Lung (tissue), 11 donors: ENCODE measurements at regions not wholly inside any gene's neighbourhood (a gene's known extent, or its start where the extent isn't known, plus 50 kb on each side); places are given as distances from the start of the nearest gene placed in this dataset.

Experiments used
- ATAC-seq: fragments of 200-7000 bp; cut with Tn5 transposase; one replicate; pipeline ENCODE4 v1.9.1; 2020; ENCODE audit warnings: moderate number of reproducible peaks; ENCODE audit not compliant: insufficient read depth, low FRiP score
- DNase-seq, 3 donors: peaks; one replicate each; pipeline ENCODE4 v3.0.0-alpha.2; 2013 to 2017
- H3K27ac ChIP-seq, 2 donors: one replicate each; pipeline ENCODE4 v1.5.1; 2013; ENCODE audit warnings: mild to moderate bottlenecking in 2 of 2, moderate library complexity in 2 of 2, control low read depth in 1 of 2, inconsistent platforms in 1 of 2, low read depth in 1 of 2, low read length in 1 of 2
- H3K27me3 ChIP-seq, 3 donors: one replicate each; pipeline ENCODE4 v1.5.1; 2013; ENCODE audit warnings: low read length in 2 of 3; ENCODE audit not compliant: control insufficient read depth in 3 of 3, insufficient read depth in 3 of 3
- H3K36me3 ChIP-seq, 4 donors: one replicate each; pipeline ENCODE4 v1.5.1; 2013; ENCODE audit warnings: low read length in 4 of 4, mild to moderate bottlenecking in 1 of 4, moderate library complexity in 1 of 4; ENCODE audit not compliant: control insufficient read depth in 4 of 4, insufficient read depth in 4 of 4
- H3K4me1 ChIP-seq, 5 donors: one replicate each; pipeline ENCODE4 v1.5.1; 2013; ENCODE audit warnings: low read length in 5 of 5, mild to moderate bottlenecking in 2 of 5, moderate library complexity in 1 of 5; ENCODE audit not compliant: control insufficient read depth in 5 of 5, insufficient read depth in 5 of 5
- H3K4me3 ChIP-seq: one replicate; pipeline ENCODE4 v1.5.1; 2013; ENCODE audit warnings: mild to moderate bottlenecking, control low read depth, moderate library complexity
- H3K9ac ChIP-seq, 2 donors: one replicate each; pipeline ENCODE4 v1.5.1; 2013; ENCODE audit warnings: low read length in 2 of 2, control low read depth in 1 of 2; ENCODE audit not compliant: insufficient read depth in 1 of 2
- H3K9me3 ChIP-seq, 4 donors: one replicate each; pipeline ENCODE4 v1.5.1; 2013; ENCODE audit warnings: low read length in 3 of 4, mild to moderate bottlenecking in 1 of 4, moderate library complexity in 1 of 4; ENCODE audit not compliant: control insufficient read depth in 4 of 4, insufficient read depth in 3 of 4
- WGBS, 2 donors: extraction: QIAGEN DNeasy Blood & Tissue Kit; methylation state at CpG; one replicate each; pipeline ENCODE4 v1.1.7; 2013; 5-methylcytosine and 5-hydroxymethylcytosine counted together
- TF ChIP-seq, protein P1 (sequence below): IDR thresholded peaks from 2 replicates; pipeline ENCODE4 v1.5.1; 2012; ENCODE audit warnings: mild to moderate bottlenecking; ENCODE audit errors: control extremely low read depth, extremely low read depth
- donor health status: control.
- donor health status: control.
- donor health status: Bipolar disorder and iron deficiency.
- donor health status: healthy.
- donor health status: DM: yes; HTN: yes; CAD: no.

DNA sequence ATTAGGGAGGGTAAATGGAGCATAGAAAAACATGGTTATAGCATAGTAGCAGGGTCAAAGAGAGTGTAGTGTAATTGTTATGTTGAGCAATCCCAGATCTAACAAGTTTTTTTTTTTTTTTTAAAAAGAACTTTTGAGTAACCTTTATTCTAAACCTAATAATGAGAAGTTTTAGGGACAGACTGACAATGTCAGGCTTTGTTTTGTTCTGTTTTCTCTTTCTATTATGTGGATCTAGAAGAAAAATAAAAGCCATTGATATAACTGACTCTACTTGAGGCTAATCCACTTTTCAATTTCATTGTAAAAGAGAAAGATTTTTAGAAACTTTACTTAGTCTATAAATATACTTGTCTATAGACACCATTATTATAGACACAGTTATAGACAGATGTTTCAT is 200.0 kb downstream of the FAM170A start:
- DNase-seq (peak in 2 of 3 donors; percentile 6 to 24), ATAC-seq (no peak)
- H3K27me3 ChIP-seq = no peaks in the 10 kb centered on the region
- TF ChIP-seq, protein P1, sequence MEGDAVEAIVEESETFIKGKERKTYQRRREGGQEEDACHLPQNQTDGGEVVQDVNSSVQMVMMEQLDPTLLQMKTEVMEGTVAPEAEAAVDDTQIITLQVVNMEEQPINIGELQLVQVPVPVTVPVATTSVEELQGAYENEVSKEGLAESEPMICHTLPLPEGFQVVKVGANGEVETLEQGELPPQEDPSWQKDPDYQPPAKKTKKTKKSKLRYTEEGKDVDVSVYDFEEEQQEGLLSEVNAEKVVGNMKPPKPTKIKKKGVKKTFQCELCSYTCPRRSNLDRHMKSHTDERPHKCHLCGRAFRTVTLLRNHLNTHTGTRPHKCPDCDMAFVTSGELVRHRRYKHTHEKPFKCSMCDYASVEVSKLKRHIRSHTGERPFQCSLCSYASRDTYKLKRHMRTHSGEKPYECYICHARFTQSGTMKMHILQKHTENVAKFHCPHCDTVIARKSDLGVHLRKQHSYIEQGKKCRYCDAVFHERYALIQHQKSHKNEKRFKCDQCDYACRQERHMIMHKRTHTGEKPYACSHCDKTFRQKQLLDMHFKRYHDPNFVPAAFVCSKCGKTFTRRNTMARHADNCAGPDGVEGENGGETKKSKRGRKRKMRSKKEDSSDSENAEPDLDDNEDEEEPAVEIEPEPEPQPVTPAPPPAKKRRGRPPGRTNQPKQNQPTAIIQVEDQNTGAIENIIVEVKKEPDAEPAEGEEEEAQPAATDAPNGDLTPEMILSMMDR = no peak
- no peaks in the 10 kb centered on the region for H3K36me3 ChIP-seq
- no peaks in the 10 kb centered on the region for H3K4me1 ChIP-seq
- no peaks in the 10 kb centered on the region for H3K9me3 ChIP-seq
- no peak overlapping the region for H3K4me3 ChIP-seq
- no peak overlapping the region for H3K27ac ChIP-seq
- no peak overlapping the region for H3K9ac ChIP-seq

DNA sequence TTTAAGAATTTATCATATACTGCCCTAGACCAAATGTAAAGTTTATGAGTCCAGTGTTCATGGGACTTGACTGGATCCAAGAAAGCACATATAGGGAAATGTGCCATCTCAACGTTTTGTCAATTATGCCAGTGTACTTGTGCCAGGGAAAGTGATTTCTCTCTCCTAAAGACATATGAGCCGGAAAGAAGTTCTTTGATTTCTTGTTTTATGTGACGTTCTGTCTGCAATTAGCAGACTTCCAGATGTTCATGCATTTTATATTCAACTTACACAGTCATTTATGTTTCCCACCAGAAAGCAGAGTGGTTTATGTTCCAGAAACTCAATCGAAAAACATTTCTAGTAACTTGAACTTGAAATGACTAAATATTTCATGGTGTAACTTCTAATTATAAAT is 203.8 kb downstream of the FAM170A start:
- TF ChIP-seq, protein P1 = no peak
- DNase-seq = peak in 1 of 3 donors; percentile 1
- Histone ChIP-seq H3K4me1 (no peaks in the 10 kb centered on the region), H3K9ac (no peak overlapping the region), H3K9me3 (no peaks in the 10 kb centered on the region), H3K36me3 (no peaks in the 10 kb centered on the region), H3K27ac (no peak overlapping the region), H3K4me3 (no peak overlapping the region), H3K27me3 (no peaks in the 10 kb centered on the region)
- no peak for ATAC-seq
- 78 to 80% methylated on average over 4 of the region's 4 CpGs for WGBS, 2 donors

DNA sequence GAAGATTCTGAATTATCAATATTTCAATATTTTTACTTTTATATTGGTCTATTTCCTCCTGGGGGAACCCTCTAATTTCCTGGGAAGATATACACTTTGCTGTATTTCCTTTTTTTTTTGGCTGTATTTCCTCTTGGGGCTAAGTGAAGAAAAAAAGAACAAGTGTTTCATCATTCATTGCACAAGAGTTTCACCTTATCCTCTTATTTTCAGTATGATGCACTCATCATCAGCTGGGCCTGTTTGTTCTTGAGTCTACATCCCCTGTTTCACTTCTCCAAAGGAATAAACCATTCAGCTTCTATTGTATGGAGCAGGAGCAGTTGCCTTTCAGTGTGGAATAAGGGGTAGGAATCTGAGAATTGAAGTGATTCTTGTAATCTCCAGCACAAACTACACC is 210.8 kb downstream of the FAM170A start:
- Histone ChIP-seq H3K4me1 (no peaks in the 10 kb centered on the region), H3K36me3 (no peaks in the 10 kb centered on the region), H3K9ac (no peak overlapping the region), H3K9me3 (no peaks in the 10 kb centered on the region), H3K4me3 (no peak overlapping the region), H3K27ac (no peak overlapping the region), H3K27me3 (no peaks in the 10 kb centered on the region)
- ATAC-seq (no peak), DNase-seq (no peak)
- TF ChIP-seq, protein P1 = no peak

DNA sequence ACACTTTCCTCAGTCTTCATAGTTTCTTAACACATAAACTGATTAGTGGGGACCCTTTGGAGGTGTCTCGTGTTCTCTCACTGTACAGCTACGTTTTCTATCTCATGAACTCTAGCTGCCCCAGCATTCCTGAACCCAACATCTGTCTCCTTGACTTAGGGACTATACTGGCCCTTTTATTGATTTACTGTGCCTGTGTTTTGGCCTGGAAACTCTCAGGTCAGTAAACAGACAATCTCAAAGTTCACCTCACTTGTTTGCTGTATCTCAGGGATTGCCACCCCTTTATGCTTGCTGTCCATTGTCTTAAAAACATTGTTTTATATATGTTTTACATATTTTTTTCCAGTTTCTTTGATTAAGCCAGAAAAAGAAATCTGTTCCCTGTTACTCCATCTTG is 222.8 kb downstream of the FAM170A start:
- Histone ChIP-seq H3K4me1 (no peaks in the 10 kb centered on the region), H3K27me3 (no peaks in the 10 kb centered on the region), H3K36me3 (no peaks in the 10 kb centered on the region), H3K9me3 (no peaks in the 10 kb centered on the region), H3K9ac (no peak overlapping the region), H3K27ac (no peak overlapping the region), H3K4me3 (no peak overlapping the region)
- ATAC-seq (no peak), DNase-seq (no peak)
- TF ChIP-seq, protein P1 = no peak
- WGBS, 2 donors = 55 to 56% methylated on average over 2 of the region's 2 CpGs
